ENCODE measurements at regions not wholly inside any gene's neighbourhood (a gene's known extent, or its start where the extent isn't known, plus 50 kb on each side); places are given as distances from the start of the nearest gene placed in this dataset.

GRCh38 chr14:61963926-61964325 lies 201.7 kb downstream of the SNAPC1 start:
- H3K4me3 ChIP-seq (ENCODE audit: low read depth, low read length), result no peak overlapping the region
- no peaks in the 10 kb centered on the region for H3K27me3 ChIP-seq (ENCODE audit: control insufficient read depth, insufficient read depth, low read length)
- TF ChIP-seq CTCF (IDR thresholded peaks at IDR 0.05; ENCODE audit: insufficient read depth, low read depth, low read length), result no peak
- CTCF ChIA-PET, result interaction anchor here (1.8 kb wide), 1 partner anchor 153 kb away, joined by 4 read pairs; no protein-coding TSS in a partner anchor
- DNase-seq (ENCODE audit: low read depth), result no peak
- H3K36me3 ChIP-seq (ENCODE audit: control insufficient read depth, insufficient read depth, low read length), result no peaks in the 10 kb centered on the region
- POLR2A ChIA-PET, result interaction anchor here (0.7 kb wide), 1 partner anchor 1318 kb away, joined by 3 read pairs; no protein-coding TSS in a partner anchor

- peak; percentile 48 for DNase-seq (ENCODE audit: low read depth)
- no peaks in the 10 kb centered on the region for H3K36me3 ChIP-seq (ENCODE audit: control insufficient read depth, insufficient read depth, low read length)
- CTCF ChIA-PET, result interaction anchor here (0.5 to 1.5 kb wide), 7 partner anchors 17 to 1715 kb away, joined by 3 to 5 read pairs (median 4); no protein-coding TSS in a partner anchor
- POLR2A ChIA-PET, result no interaction called here
- no peaks in the 10 kb centered on the region for H3K27me3 ChIP-seq (ENCODE audit: control insufficient read depth, insufficient read depth, low read length)
- H3K4me3 ChIP-seq (ENCODE audit: low read depth, low read length), result no peak overlapping the region
- no peak for TF ChIP-seq CTCF (IDR thresholded peaks at IDR 0.05; ENCODE audit: insufficient read depth, low read depth, low read length)
These were observed 203.0 kb downstream of the SNAPC1 start for GRCh38 chr14:61965030-61965745.

- TF ChIP-seq CTCF (IDR thresholded peaks at IDR 0.05; ENCODE audit: insufficient read depth, low read depth, low read length), result no peak
- DNase-seq (ENCODE audit: low read depth), result no peak
- Histone ChIP-seq H3K36me3 (ENCODE audit: control insufficient read depth, insufficient read depth, low read length) (no peaks in the 10 kb centered on the region), H3K27me3 (ENCODE audit: control insufficient read depth, insufficient read depth, low read length) (no peaks in the 10 kb centered on the region), H3K4me3 (ENCODE audit: low read depth, low read length) (no peak overlapping the region)
- CTCF ChIA-PET, result interaction anchor here (0.7 to 1.4 kb wide), 3 partner anchors 8 to 537 kb away, joined by 3 read pairs; no protein-coding TSS in a partner anchor
- POLR2A ChIA-PET, result interaction anchor here (0.5 kb wide), 1 partner anchor 129 kb away, joined by 7 read pairs; no protein-coding TSS in a partner anchor
These were observed 206.0 kb downstream of the SNAPC1 start for GRCh38 chr14:61968207-61968606.

GRCh38 chr14:61972711-61973110 lies 210.5 kb downstream of the SNAPC1 start:
- ChIA-PET POLR2A (no interaction called here), CTCF (no interaction called here)
- Histone ChIP-seq H3K27me3 (ENCODE audit: control insufficient read depth, insufficient read depth, low read length) (no peaks in the 10 kb centered on the region), H3K4me3 (ENCODE audit: low read depth, low read length) (no peak overlapping the region), H3K36me3 (ENCODE audit: control insufficient read depth, insufficient read depth, low read length) (no peaks in the 10 kb centered on the region)
- no peak for DNase-seq (ENCODE audit: low read depth)
- no peak for TF ChIP-seq CTCF (IDR thresholded peaks at IDR 0.05; ENCODE audit: insufficient read depth, low read depth, low read length)

- no peak for TF ChIP-seq CTCF (IDR thresholded peaks at IDR 0.05; ENCODE audit: insufficient read depth, low read depth, low read length)
- Histone ChIP-seq H3K27me3 (ENCODE audit: control insufficient read depth, insufficient read depth, low read length) (no peaks in the 10 kb centered on the region), H3K36me3 (ENCODE audit: control insufficient read depth, insufficient read depth, low read length) (no peaks in the 10 kb centered on the region), H3K4me3 (ENCODE audit: low read depth, low read length) (no peak overlapping the region)
- CTCF ChIA-PET, result interaction anchor here (1.0 to 1.3 kb wide), 2 partner anchors 9 to 40 kb away, joined by 3 to 4 read pairs; no protein-coding TSS in a partner anchor
- POLR2A ChIA-PET, result no interaction called here
- no peak for DNase-seq (ENCODE audit: low read depth)
These were observed 211.8 kb downstream of the SNAPC1 start for GRCh38 chr14:61973981-61974380.

Measured in BJ (cell line).